H9 (cell line): ENCODE measurements at regions not wholly inside any gene's neighbourhood (a gene's known extent, or its start where the extent isn't known, plus 50 kb on each side); places are given as distances from the start of the nearest gene placed in this dataset.

ENCODE experiments used
- DNase-seq: peaks from one replicate; pipeline ENCODE4 v3.0.0-alpha.2; 2017
- H2AFZ ChIP-seq: one replicate; pipeline ENCODE4 v1.6.1; 2013; ENCODE audit warnings: mild to moderate bottlenecking, low read length, control low read depth, moderate library complexity
- H2AK5ac ChIP-seq: 2 replicates; pipeline ENCODE4 v1.6.1; 2013; ENCODE audit warnings: low read length, control low read depth, mixed read lengths; ENCODE audit not compliant: insufficient read length
- H2BK120ac ChIP-seq: one replicate; pipeline ENCODE4 v1.6.1; 2013; ENCODE audit warnings: low read depth, mild to moderate bottlenecking, low read length, control low read depth, inconsistent platforms; ENCODE audit not compliant: poor library complexity, severe bottlenecking
- H2BK12ac ChIP-seq: 2 replicates; pipeline ENCODE4 v1.6.1; 2013; ENCODE audit warnings: low read length, control low read depth, mixed read lengths, low read depth; ENCODE audit not compliant: insufficient read length
- H2BK15ac ChIP-seq: 2 replicates; pipeline ENCODE4 v1.6.1; 2013; ENCODE audit warnings: low read depth, low read length, control low read depth
- H2BK20ac ChIP-seq: one replicate; pipeline ENCODE4 v1.6.1; 2013; ENCODE audit warnings: low read depth, mild to moderate bottlenecking, low read length, control low read depth, inconsistent platforms; ENCODE audit not compliant: poor library complexity, severe bottlenecking
- H2BK5ac ChIP-seq: 2 replicates; pipeline ENCODE4 v1.6.1; 2013; ENCODE audit warnings: low read length, control low read depth, mixed read lengths; ENCODE audit not compliant: insufficient read length
- H3K14ac ChIP-seq: 2 replicates; pipeline ENCODE4 v1.6.1; 2013; ENCODE audit warnings: low read length, control low read depth; ENCODE audit not compliant: insufficient read depth
- H3K18ac ChIP-seq: 2 replicates; pipeline ENCODE4 v1.6.1; 2013; ENCODE audit warnings: low read depth, mild to moderate bottlenecking, mixed read lengths, low read length, control low read depth; ENCODE audit not compliant: insufficient read length
- H3K23ac ChIP-seq: 2 replicates; pipeline ENCODE4 v1.6.1; 2013; ENCODE audit warnings: low read length, control low read depth, mixed read lengths, low read depth; ENCODE audit not compliant: insufficient read length
- H3K23me2 ChIP-seq: 2 replicates; pipeline ENCODE4 v1.6.1; 2013; ENCODE audit warnings: low read depth, mild to moderate bottlenecking, mixed read lengths, low read length, control low read depth; ENCODE audit not compliant: insufficient read length, poor library complexity, severe bottlenecking
- H3K27ac ChIP-seq: 2 replicates; pipeline ENCODE4 v1.5.1; 2013; ENCODE audit warnings: low read length, control low read depth, mixed read lengths, low read depth; ENCODE audit not compliant: insufficient read length
- H3K27me3 ChIP-seq: 2 replicates; pipeline ENCODE4 v1.6.1; 2013; ENCODE audit warnings: low read length, control low read depth, inconsistent platforms; ENCODE audit not compliant: insufficient read depth
- H3K4ac ChIP-seq: 2 replicates; pipeline ENCODE4 v1.6.1; 2013; ENCODE audit warnings: low read depth, mild to moderate bottlenecking, control low read depth, inconsistent platforms, low read length, moderate library complexity
- H3K4me1 ChIP-seq: 2 replicates; pipeline ENCODE4 v1.6.1; 2013; ENCODE audit warnings: low read length, control low read depth, inconsistent platforms; ENCODE audit not compliant: insufficient read depth
- H3K4me2 ChIP-seq: 2 replicates; pipeline ENCODE4 v1.6.1; 2013; ENCODE audit warnings: low read length, control low read depth, mixed read lengths; ENCODE audit not compliant: insufficient read length, insufficient read depth
- H3K56ac ChIP-seq: 2 replicates; pipeline ENCODE4 v1.6.1; 2013; ENCODE audit warnings: low read depth, mild to moderate bottlenecking, mixed read lengths, low read length, control low read depth; ENCODE audit not compliant: insufficient read length
- H3K79me1 ChIP-seq: 2 replicates; pipeline ENCODE4 v1.6.1; 2013; ENCODE audit warnings: low read depth, mild to moderate bottlenecking, moderate library complexity, low read length, control low read depth, inconsistent platforms; ENCODE audit not compliant: insufficient read depth, poor library complexity, severe bottlenecking
- H3K79me2 ChIP-seq: 2 replicates; pipeline ENCODE4 v1.6.1; 2013; ENCODE audit warnings: low read length, control low read depth, inconsistent platforms; ENCODE audit not compliant: insufficient read depth
- H3K9ac ChIP-seq: 2 replicates; pipeline ENCODE4 v1.6.1; 2013; ENCODE audit warnings: low read length, control low read depth, mixed read lengths; ENCODE audit not compliant: insufficient read length; ENCODE audit errors: extremely low read depth
- H3K9me3 ChIP-seq: one replicate; pipeline ENCODE4 v1.6.1; 2013; ENCODE audit warnings: low read depth, low read length, inconsistent platforms; ENCODE audit not compliant: control insufficient read depth
- H3T11ph ChIP-seq: one replicate; pipeline ENCODE4 v1.6.1; 2013; ENCODE audit warnings: mild to moderate bottlenecking, low read length, control low read depth, inconsistent platforms
- H4K20me1 ChIP-seq: one replicate; pipeline ENCODE4 v1.6.1; 2013; ENCODE audit not compliant: control insufficient read depth, insufficient read length, insufficient read depth
- H4K5ac ChIP-seq: 2 replicates; pipeline ENCODE4 v1.6.1; 2013; ENCODE audit warnings: low read depth, mild to moderate bottlenecking, mixed read lengths, low read length, control low read depth; ENCODE audit not compliant: insufficient read length
- H4K8ac ChIP-seq: replicated peaks from 2 replicates; pipeline ENCODE4 v1.6.1; 2013; ENCODE audit warnings: low read length, control low read depth, mixed read lengths, low read depth; ENCODE audit not compliant: insufficient read length
- H4K91ac ChIP-seq: 2 replicates; pipeline ENCODE4 v1.6.1; 2013; ENCODE audit warnings: low read depth, mild to moderate bottlenecking, moderate library complexity, mixed read lengths, low read length, control low read depth; ENCODE audit not compliant: insufficient read length
- H3K27ac Mint-ChIP-seq, 3 experiments: 2 replicates in 2 of 3; 3 replicates in 1 of 3; pipeline ENCODE4 v1.8.0; 2020 to 2021; ENCODE audit warnings: mixed read lengths in 3 of 3, mild to moderate bottlenecking in 1 of 3, moderate library complexity in 1 of 3
- H3K27me3 Mint-ChIP-seq: 2 replicates; pipeline ENCODE4 v1.8.0; 2021; ENCODE audit warnings: low read depth, mild to moderate bottlenecking, moderate library complexity, mixed read lengths
- H3K36me3 Mint-ChIP-seq, 3 experiments: 2 replicates in 2 of 3; 3 replicates in 1 of 3; pipeline ENCODE4 v1.8.0; 2020 to 2021; ENCODE audit warnings: low read depth in 3 of 3, mixed read lengths in 3 of 3; ENCODE audit not compliant: insufficient read depth in 1 of 3
- H3K4me1 Mint-ChIP-seq, 2 experiments: 2 replicates each; pipeline ENCODE4 v1.8.0; 2020; ENCODE audit warnings: mixed read lengths in 2 of 2
- H3K4me3 Mint-ChIP-seq, 2 experiments: 2 replicates in 1 of 2; 3 replicates in 1 of 2; pipeline ENCODE4 v1.8.0; 2020 to 2021; ENCODE audit warnings: mild to moderate bottlenecking in 2 of 2, mixed read lengths in 2 of 2, moderate library complexity in 1 of 2
- H3K9me3 Mint-ChIP-seq, 2 experiments: 2 replicates in 1 of 2; 3 replicates in 1 of 2; pipeline ENCODE4 v1.8.0; 2020; ENCODE audit warnings: mild to moderate bottlenecking in 2 of 2, mixed read lengths in 2 of 2, moderate library complexity in 1 of 2
- WGBS: extraction: QIAGEN DNeasy Blood & Tissue Kit; methylation state at CpG from one replicate; pipeline ENCODE4 v1.1.7; 2013; ENCODE audit warnings: missing lambda C conversion rate, low lambda C conversion rate, mixed read lengths; ENCODE audit not compliant: insufficient read length; ENCODE audit errors: extremely low coverage; 5-methylcytosine and 5-hydroxymethylcytosine counted together
- TF ChIP-seq, protein P1 (sequence below): fragments of 200-600 bp; sonication (generic); conservative IDR thresholded peaks from 3 replicates; pipeline ENCODE4 v1.8.0; 2021; ENCODE audit warnings: antibody characterized with exemption, mild to moderate bottlenecking

DNA sequence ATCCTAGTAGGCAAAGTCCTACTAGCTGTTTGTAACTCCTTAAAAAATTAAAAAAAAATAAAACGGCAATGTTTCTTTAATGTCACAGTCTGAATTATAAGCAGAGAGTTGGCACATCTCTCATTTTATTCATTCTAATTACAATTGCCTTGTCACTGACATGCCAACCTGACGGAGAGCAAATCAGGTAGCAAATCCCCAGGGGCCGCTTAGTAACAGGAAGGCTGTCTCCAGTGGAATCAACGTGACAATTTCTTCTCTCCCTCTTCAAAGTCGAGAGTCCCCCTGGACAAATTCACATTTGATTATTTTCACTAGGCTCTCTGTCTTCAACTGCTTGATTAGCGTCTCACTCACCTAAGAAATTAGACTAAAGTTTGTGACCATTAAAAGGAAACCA is 1598.9 kb upstream of the PIK3C3 start:
- H2BK5ac ChIP-seq: no peak overlapping the region
- DNase-seq: no peak
- no peaks in the 10 kb centered on the region for H3K4me1 ChIP-seq
- H4K91ac ChIP-seq: no peak overlapping the region
- H2AFZ ChIP-seq: no peak overlapping the region
- H2BK12ac ChIP-seq: no peak overlapping the region
- no peak overlapping the region for H2AK5ac ChIP-seq
- no peaks in the 10 kb centered on the region for H3K79me1 ChIP-seq
- Mint-ChIP-seq H3K4me1 (peaks cover 2 to 5% of the 10 kb centered on the region in 2 experiments; a peak in 3 of 4 replicates), H3K27ac (no peak overlapping the region; a peak in 1 of 7 replicates), H3K27me3 (no peaks in the 10 kb centered on the region), H3K9me3 (no peaks in the 10 kb centered on the region), H3K4me3 (no peak overlapping the region), H3K36me3 (no peaks in the 10 kb centered on the region)
- no peak overlapping the region for H4K8ac ChIP-seq
- no peak overlapping the region for H3K9ac ChIP-seq
- H3K4me2 ChIP-seq: no peak overlapping the region
- no peaks in the 10 kb centered on the region for H4K20me1 ChIP-seq
- H2BK120ac ChIP-seq: no peak overlapping the region
- H3K23ac ChIP-seq: no peak overlapping the region
- H4K5ac ChIP-seq: no peak overlapping the region
- H3K79me2 ChIP-seq: no peaks in the 10 kb centered on the region
- no peak overlapping the region for H3K4ac ChIP-seq
- H3K18ac ChIP-seq: no peak overlapping the region
- H3K23me2 ChIP-seq: no peaks in the 10 kb centered on the region
- H3K27ac ChIP-seq: no peak overlapping the region
- H3K56ac ChIP-seq: no peak overlapping the region
- H3T11ph ChIP-seq: no peak overlapping the region
- no CpG with 5 or more reads among the region's 6 CpGs for WGBS
- H3K14ac ChIP-seq: no peak overlapping the region
- no peak overlapping the region for H2BK15ac ChIP-seq
- H3K9me3 ChIP-seq: no peaks in the 10 kb centered on the region
- H3K27me3 ChIP-seq: no peaks in the 10 kb centered on the region
- TF ChIP-seq, protein P1, sequence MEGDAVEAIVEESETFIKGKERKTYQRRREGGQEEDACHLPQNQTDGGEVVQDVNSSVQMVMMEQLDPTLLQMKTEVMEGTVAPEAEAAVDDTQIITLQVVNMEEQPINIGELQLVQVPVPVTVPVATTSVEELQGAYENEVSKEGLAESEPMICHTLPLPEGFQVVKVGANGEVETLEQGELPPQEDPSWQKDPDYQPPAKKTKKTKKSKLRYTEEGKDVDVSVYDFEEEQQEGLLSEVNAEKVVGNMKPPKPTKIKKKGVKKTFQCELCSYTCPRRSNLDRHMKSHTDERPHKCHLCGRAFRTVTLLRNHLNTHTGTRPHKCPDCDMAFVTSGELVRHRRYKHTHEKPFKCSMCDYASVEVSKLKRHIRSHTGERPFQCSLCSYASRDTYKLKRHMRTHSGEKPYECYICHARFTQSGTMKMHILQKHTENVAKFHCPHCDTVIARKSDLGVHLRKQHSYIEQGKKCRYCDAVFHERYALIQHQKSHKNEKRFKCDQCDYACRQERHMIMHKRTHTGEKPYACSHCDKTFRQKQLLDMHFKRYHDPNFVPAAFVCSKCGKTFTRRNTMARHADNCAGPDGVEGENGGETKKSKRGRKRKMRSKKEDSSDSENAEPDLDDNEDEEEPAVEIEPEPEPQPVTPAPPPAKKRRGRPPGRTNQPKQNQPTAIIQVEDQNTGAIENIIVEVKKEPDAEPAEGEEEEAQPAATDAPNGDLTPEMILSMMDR: no peak
- no peak overlapping the region for H2BK20ac ChIP-seq
